Endothelial cell of umbilical vein (primary cell): ENCODE measurements at regions not wholly inside any gene's neighbourhood (a gene's known extent, or its start where the extent isn't known, plus 50 kb on each side); places are given as distances from the start of the nearest gene placed in this dataset.

Experiments used
- BruUV-seq: library from RNA; stranded (reverse); fragments of 400-500 nt; replicated peaks from 2 replicates; lab custom pipeline; 2021; lab: Mats Ljungman, UMichigan
- CTCF ChIA-PET: fragments of 300-600, 350-600 bp; sonication (Branson Sonifier 250); formaldehyde crosslinking; loops from one replicate; lab custom pipeline; 2021; ENCODE audit warnings: antibody characterized with exemption, inconsistent platforms; lab: Charles Lee
- POLR2A ChIA-PET: fragments of 300-600, 350-600 bp; sonication (Branson Sonifier 250); formaldehyde crosslinking; loops from one replicate; lab custom pipeline; 2021; ENCODE audit warnings: antibody characterized with exemption, inconsistent platforms; lab: Charles Lee
- DNase-seq: peaks from one replicate; pipeline ENCODE4 v3.0.0-alpha.2; 2011; ENCODE audit warnings: low read depth, low spot score
- FAIRE-seq: peaks from 2 replicates; lab custom pipeline; 2011; peaks lifted over from hg19 to GRCh38; lab: Jason Lieb, UNC
- H2AFZ ChIP-seq: 2 replicates; pipeline ENCODE4 v1.6.0; 2012; ENCODE audit warnings: low read depth, low read length, control low read depth, inconsistent platforms
- H3K27ac ChIP-seq: 2 replicates; pipeline ENCODE4 v1.5.1; 2011; ENCODE audit warnings: low read depth, mild to moderate bottlenecking, control low read depth, low read length, moderate library complexity; ENCODE audit not compliant: insufficient read depth
- H3K27me3 ChIP-seq, 2 experiments: 2 replicates each; pipeline versions ENCODE4 v1.6.0 to v1.6.1; 2011; ENCODE audit warnings: low read length in 2 of 2, mixed read lengths in 1 of 2; ENCODE audit not compliant: control insufficient read depth in 2 of 2, insufficient read depth in 2 of 2
- H3K36me3 ChIP-seq, 2 experiments: 2 replicates in 1 of 2; 3 replicates in 1 of 2; pipeline ENCODE4 v1.5.1; 2011; ENCODE audit warnings: low read length in 2 of 2, mild to moderate bottlenecking in 1 of 2, moderate library complexity in 1 of 2; ENCODE audit not compliant: control insufficient read depth in 2 of 2, insufficient read depth in 2 of 2; ENCODE audit errors: extremely low read depth in 1 of 2
- H3K4me1 ChIP-seq: 3 replicates; pipeline ENCODE4 v1.5.1; 2011; ENCODE audit warnings: mild to moderate bottlenecking, low read length; ENCODE audit not compliant: control insufficient read depth, insufficient read depth; ENCODE audit errors: extremely low read depth
- H3K4me2 ChIP-seq: 2 replicates; pipeline ENCODE4 v1.6.1; 2011; ENCODE audit warnings: low read length, control low read depth, mixed read lengths; ENCODE audit not compliant: insufficient read depth
- H3K4me3 ChIP-seq, 3 experiments: fragments of 200-600 bp in 1 of 3; sonication (generic), shearing (Covaris generic) in 1 of 3; replicated peaks in 1 of 3; 2 replicates each; pipeline ENCODE4 v1.5.1; 2011 to 2016; ENCODE audit warnings: control low read depth in 3 of 3, low read length in 3 of 3, mild to moderate bottlenecking in 2 of 3, inconsistent platforms in 1 of 3, low read depth in 1 of 3, moderate library complexity in 1 of 3; ENCODE audit not compliant: insufficient read depth in 1 of 3
- H3K79me2 ChIP-seq: 2 replicates; pipeline ENCODE4 v1.6.0; 2012; ENCODE audit warnings: low read length, inconsistent platforms; ENCODE audit not compliant: control insufficient read depth, insufficient read depth
- H3K9ac ChIP-seq: replicated peaks from 2 replicates; pipeline ENCODE3; 2011; ENCODE audit warnings: low read length, control low read depth; ENCODE audit not compliant: insufficient read depth; ENCODE audit errors: extremely low read depth
- H3K9me1 ChIP-seq: replicated peaks from 3 replicates; pipeline ENCODE4 v1.6.0; 2011; ENCODE audit warnings: mild to moderate bottlenecking, low read length; ENCODE audit not compliant: control insufficient read depth, insufficient read depth; ENCODE audit errors: extremely low read depth
- H3K9me3 ChIP-seq: replicated peaks from 2 replicates; pipeline ENCODE4 v1.5.1; 2012; ENCODE audit warnings: low read length, inconsistent platforms; ENCODE audit not compliant: control insufficient read depth, insufficient read depth
- H4K20me1 ChIP-seq: replicated peaks from 2 replicates; pipeline ENCODE3; 2011; ENCODE audit warnings: mild to moderate bottlenecking, low read length; ENCODE audit not compliant: control insufficient read depth, insufficient read depth; ENCODE audit errors: extremely low read depth
- EZH2 ChIP-seq: IDR thresholded peaks from 2 replicates; pipeline ENCODE4 v1.6.1; 2012; ENCODE audit warnings: borderline replicate concordance, low read depth, mild to moderate bottlenecking, moderate library complexity, low read length, inconsistent platforms; ENCODE audit not compliant: severe bottlenecking
- FOS ChIP-seq: IDR thresholded peaks from 2 replicates; pipeline ENCODE4 v1.6.1; 2011; ENCODE audit warnings: mild to moderate bottlenecking, low read length, moderate library complexity, borderline replicate concordance; ENCODE audit not compliant: insufficient read depth
- GATA2 ChIP-seq: IDR thresholded peaks from 2 replicates; pipeline ENCODE4 v1.7.0; 2011; ENCODE audit warnings: low read depth, mild to moderate bottlenecking, moderate library complexity, mixed read lengths, low read length; ENCODE audit not compliant: insufficient read length, insufficient read depth
- JUN ChIP-seq: IDR thresholded peaks from 2 replicates; pipeline ENCODE4 v1.6.1; 2011; ENCODE audit warnings: borderline replicate concordance, low read depth; ENCODE audit not compliant: insufficient read length, insufficient read depth
- MYC ChIP-seq: IDR thresholded peaks from one replicate; pipeline ENCODE4 v1.6.1; 2011; ENCODE audit warnings: mild to moderate bottlenecking, low read depth, low read length
- POLR2A ChIP-seq: IDR thresholded peaks from 2 replicates; pipeline ENCODE4 v1.6.1; 2012; ENCODE audit warnings: low read depth, mild to moderate bottlenecking, control low read depth, low read length
- POLR2AphosphoS5 ChIP-seq: IDR thresholded peaks from 2 replicates; pipeline ENCODE4 v1.6.1; 2012; ENCODE audit warnings: low read depth, mild to moderate bottlenecking, control low read depth, low read length, moderate library complexity; ENCODE audit not compliant: insufficient read depth
- dilution Hi-C: fragments of 300-500 bp; cut with MboI; formaldehyde crosslinking; loops from one replicate; pipeline ENCODE4 v1.15.0; 2019; ENCODE audit warnings: low sequenced_read_pairs; ENCODE audit not compliant: extremely low pct_ligation_motif_present
- intact Hi-C: fragments of 100-400 bp; cut with micrococcal nuclease; formaldehyde crosslinking; loops from one replicate; pipeline ENCODE4 v1.10.0; 2022
- TF ChIP-seq, protein P1 (sequence below), 2 donors: IDR thresholded peaks; 1 replicate in 1 of 2; 2 replicates in 1 of 2; pipeline ENCODE4 v1.5.1; 2011; ENCODE audit warnings: low read length in 2 of 2, mild to moderate bottlenecking in 2 of 2, moderate library complexity in 2 of 2, control low read depth in 1 of 2, inconsistent platforms in 1 of 2, low read depth in 1 of 2; ENCODE audit not compliant: insufficient read depth in 1 of 2; ENCODE audit errors: extremely low read depth in 1 of 2
- TF ChIP-seq, protein P2 (sequence below): IDR thresholded peaks from 2 replicates; pipeline ENCODE4 v1.6.1; 2011; ENCODE audit not compliant: insufficient read depth, insufficient read length

- H3K36me3 ChIP-seq: no peaks in the 10 kb centered on the region
- no peak overlapping the region for H3K9ac ChIP-seq
- DNase-seq: no peak
- H3K27me3 ChIP-seq: peaks cover 0 to 2% of the 10 kb centered on the region in 2 experiments
- H3K9me1 ChIP-seq: no peaks in the 10 kb centered on the region
- no TSS peak for BruUV-seq
- intact Hi-C loops: loop anchor here (5.0 kb wide), 4 partner anchors 677 to 1983 kb away; no protein-coding TSS in a partner anchor
- H3K27ac ChIP-seq: no peak overlapping the region
- no peak for FAIRE-seq
- no peak overlapping the region for H2AFZ ChIP-seq
- no peaks in the 10 kb centered on the region for H3K9me3 ChIP-seq
- ChIA-PET POLR2A (interaction anchor here (0.6 kb wide), 1 partner anchor 1931 kb away, joined by 5 read pairs; no protein-coding TSS in a partner anchor), CTCF (interaction anchor here (0.6 to 4.7 kb wide), 14 partner anchors 9 to 1985 kb away, joined by 3 to 19 read pairs (median 3); no protein-coding TSS in a partner anchor)
- H4K20me1 ChIP-seq: no peaks in the 10 kb centered on the region
- no peak overlapping the region for H3K4me3 ChIP-seq
- H3K4me2 ChIP-seq: no peak overlapping the region
- no peak for TF ChIP-seq EZH2
- TF ChIP-seq, protein P1, sequence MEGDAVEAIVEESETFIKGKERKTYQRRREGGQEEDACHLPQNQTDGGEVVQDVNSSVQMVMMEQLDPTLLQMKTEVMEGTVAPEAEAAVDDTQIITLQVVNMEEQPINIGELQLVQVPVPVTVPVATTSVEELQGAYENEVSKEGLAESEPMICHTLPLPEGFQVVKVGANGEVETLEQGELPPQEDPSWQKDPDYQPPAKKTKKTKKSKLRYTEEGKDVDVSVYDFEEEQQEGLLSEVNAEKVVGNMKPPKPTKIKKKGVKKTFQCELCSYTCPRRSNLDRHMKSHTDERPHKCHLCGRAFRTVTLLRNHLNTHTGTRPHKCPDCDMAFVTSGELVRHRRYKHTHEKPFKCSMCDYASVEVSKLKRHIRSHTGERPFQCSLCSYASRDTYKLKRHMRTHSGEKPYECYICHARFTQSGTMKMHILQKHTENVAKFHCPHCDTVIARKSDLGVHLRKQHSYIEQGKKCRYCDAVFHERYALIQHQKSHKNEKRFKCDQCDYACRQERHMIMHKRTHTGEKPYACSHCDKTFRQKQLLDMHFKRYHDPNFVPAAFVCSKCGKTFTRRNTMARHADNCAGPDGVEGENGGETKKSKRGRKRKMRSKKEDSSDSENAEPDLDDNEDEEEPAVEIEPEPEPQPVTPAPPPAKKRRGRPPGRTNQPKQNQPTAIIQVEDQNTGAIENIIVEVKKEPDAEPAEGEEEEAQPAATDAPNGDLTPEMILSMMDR (IDR thresholded peaks at IDR 0.05; ENCODE audit: extremely low read depth in 1 of 2, insufficient read depth in 1 of 2, low read depth in 1 of 2, low read length in 2 of 2): peak in 1 of 2 donors; percentile 16
- no peaks in the 10 kb centered on the region for H3K4me1 ChIP-seq
- dilution Hi-C loops: no loop called here
- no peaks in the 10 kb centered on the region for H3K79me2 ChIP-seq
These were observed 296.1 kb downstream of the TLL1 start for GRCh38 chr4:166169111-166169510.

- H3K4me2 ChIP-seq: peak overlapping the region; percentile 24
- H3K9me1 ChIP-seq: no peaks in the 10 kb centered on the region
- FAIRE-seq (no peak), DNase-seq (no peak)
- no peaks in the 10 kb centered on the region for H3K36me3 ChIP-seq
- dilution Hi-C loops (no loop called here), intact Hi-C loops (no loop called here)
- H3K9me3 ChIP-seq: no peaks in the 10 kb centered on the region
- peak overlapping the region; percentile 44 for H2AFZ ChIP-seq
- ChIA-PET CTCF (interaction anchor here (4.7 kb wide), 1 partner anchor 80 kb away, joined by 16 read pairs; no protein-coding TSS in a partner anchor), POLR2A (no interaction called here)
- no peaks in the 10 kb centered on the region for H4K20me1 ChIP-seq
- H3K27ac ChIP-seq: no peak overlapping the region
- BruUV-seq: no TSS peak
- no peaks in the 10 kb centered on the region for H3K79me2 ChIP-seq
- H3K9ac ChIP-seq: no peak overlapping the region
- H3K4me1 ChIP-seq: peaks cover 12% of the 10 kb centered on the region
- H3K4me3 ChIP-seq: no peak overlapping the region
- TF ChIP-seq MYC: no peak
- TF ChIP-seq, protein P1 (IDR thresholded peaks at IDR 0.05; ENCODE audit: extremely low read depth in 1 of 2, insufficient read depth in 1 of 2, low read depth in 1 of 2, low read length in 2 of 2): no peak
- TF ChIP-seq JUN: no peak
- no peak for TF ChIP-seq POLR2A
- TF ChIP-seq POLR2AphosphoS5: no peak
- TF ChIP-seq EZH2: no peak
- no peak for TF ChIP-seq FOS
- TF ChIP-seq, protein P2, sequence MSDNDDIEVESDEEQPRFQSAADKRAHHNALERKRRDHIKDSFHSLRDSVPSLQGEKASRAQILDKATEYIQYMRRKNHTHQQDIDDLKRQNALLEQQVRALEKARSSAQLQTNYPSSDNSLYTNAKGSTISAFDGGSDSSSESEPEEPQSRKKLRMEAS: no peak
- TF ChIP-seq GATA2: no peak
- H3K27me3 ChIP-seq: no peaks in the 10 kb centered on the region
These were observed 299.6 kb downstream of the TLL1 start for GRCh38 chr4:166172619-166173018.
